IMR-90 (cell line): ENCODE measurements at regions not wholly inside any gene's neighbourhood (a gene's known extent, or its start where the extent isn't known, plus 50 kb on each side); places are given as distances from the start of the nearest gene placed in this dataset.

Source experiments
- ATAC-seq: fragments of 200-7000 bp; cut with Tn5 transposase; 2 replicates; pipeline ENCODE4 v1.9.1; 2020; ENCODE audit warnings: low read depth, mild to moderate bottlenecking, moderate library complexity
- BruUV-seq: library from RNA; stranded (reverse); fragments of 400-500 nt; replicated peaks from 2 replicates; lab custom pipeline; 2021; lab: Mats Ljungman, UMichigan
- CTCF ChIA-PET: fragments of 300-600 bp; formaldehyde crosslinking; extraction: SDS; loops from one replicate; lab custom pipeline; 2021; ENCODE audit warnings: antibody characterized with exemption; lab: Yijun Ruan, JAX
- POLR2A ChIA-PET: fragments of 300-600 bp; sonication (Branson Sonifier 250); formaldehyde crosslinking; loops from one replicate; lab custom pipeline; 2022; ENCODE audit warnings: antibody characterized with exemption; ENCODE audit not compliant: unreplicated experiment; lab: Charles Lee
- DNase-seq: peaks from one replicate; pipeline ENCODE4 v3.0.0; 2013
- H2AFZ ChIP-seq: replicated peaks from 2 replicates; pipeline ENCODE3; 2013; ENCODE audit warnings: low read length, mild to moderate bottlenecking; ENCODE audit not compliant: poor library complexity
- H2AK5ac ChIP-seq: 2 replicates; pipeline ENCODE4 v1.6.1; 2013; ENCODE audit warnings: low read depth, low read length, inconsistent platforms
- H2AK9ac ChIP-seq: replicated peaks from 2 replicates; pipeline ENCODE3; 2013; ENCODE audit warnings: mild to moderate bottlenecking, low read depth, low read length, moderate library complexity; ENCODE audit not compliant: poor library complexity
- H2BK120ac ChIP-seq: 2 replicates; pipeline ENCODE4 v1.6.1; 2013; ENCODE audit warnings: low read depth, low read length, inconsistent platforms
- H2BK15ac ChIP-seq: 3 replicates; pipeline ENCODE4 v1.6.1; 2013; ENCODE audit warnings: low read depth, low read length, inconsistent platforms
- H2BK20ac ChIP-seq: 2 replicates; pipeline ENCODE4 v1.6.1; 2013; ENCODE audit warnings: low read depth, mild to moderate bottlenecking, inconsistent platforms, low read length, moderate library complexity
- H2BK5ac ChIP-seq: 2 replicates; pipeline ENCODE4 v1.6.1; 2013; ENCODE audit warnings: mild to moderate bottlenecking, low read depth, low read length, inconsistent platforms; ENCODE audit not compliant: poor library complexity, severe bottlenecking
- H3K14ac ChIP-seq: replicated peaks from 2 replicates; pipeline ENCODE4 v1.6.1; 2013; ENCODE audit warnings: low read depth, low read length, inconsistent platforms
- H3K18ac ChIP-seq: 2 replicates; pipeline ENCODE4 v1.6.1; 2013; ENCODE audit warnings: low read depth, low read length, control low read depth
- H3K23ac ChIP-seq: 2 replicates; pipeline ENCODE4 v1.6.1; 2013; ENCODE audit warnings: low read depth, low read length, inconsistent platforms
- H3K27ac ChIP-seq: 2 replicates; pipeline ENCODE4 v1.5.1; 2013; ENCODE audit warnings: mild to moderate bottlenecking, control low read depth, low read length; ENCODE audit not compliant: insufficient read depth
- H3K27me3 ChIP-seq: 2 replicates; pipeline ENCODE4 v1.6.1; 2013; ENCODE audit warnings: low read length; ENCODE audit not compliant: control insufficient read depth, insufficient read depth
- H3K36me3 ChIP-seq: 2 replicates; pipeline ENCODE4 v1.6.1; 2013; ENCODE audit warnings: low read length, mixed read lengths; ENCODE audit not compliant: control insufficient read depth, insufficient read depth
- H3K4ac ChIP-seq: 2 replicates; pipeline ENCODE4 v1.6.1; 2013; ENCODE audit warnings: low read depth, low read length, inconsistent platforms
- H3K4me1 ChIP-seq: 2 replicates; pipeline ENCODE4 v1.6.1; 2013; ENCODE audit warnings: low read length, mixed read lengths; ENCODE audit not compliant: control insufficient read depth, insufficient read depth
- H3K4me2 ChIP-seq: 2 replicates; pipeline ENCODE4 v1.6.1; 2013; ENCODE audit warnings: low read depth, mild to moderate bottlenecking, control low read depth, low read length, moderate library complexity
- H3K4me3 ChIP-seq: 2 replicates; pipeline ENCODE4 v1.5.1; 2013; ENCODE audit warnings: low read depth, mild to moderate bottlenecking, control low read depth, low read length, moderate library complexity; ENCODE audit not compliant: insufficient read depth
- H3K56ac ChIP-seq: 2 replicates; pipeline ENCODE4 v1.6.1; 2013; ENCODE audit warnings: low read length, inconsistent platforms; ENCODE audit not compliant: insufficient read depth; ENCODE audit errors: extremely low read depth
- H3K79me1 ChIP-seq, 2 experiments: 2 replicates each; pipeline ENCODE4 v1.6.1; 2013; ENCODE audit warnings: low read length in 2 of 2, inconsistent platforms in 1 of 2, low read depth in 1 of 2
- H3K9ac ChIP-seq: 2 replicates; pipeline ENCODE4 v1.6.1; 2013; ENCODE audit warnings: low read depth, low read length, control low read depth
- H3K9me1 ChIP-seq: 2 replicates; pipeline ENCODE4 v1.6.1; 2013; ENCODE audit warnings: low read length, inconsistent platforms; ENCODE audit not compliant: insufficient read depth
- H3K9me3 ChIP-seq: 2 replicates; pipeline ENCODE4 v1.6.1; 2013; ENCODE audit warnings: low read length; ENCODE audit not compliant: control insufficient read depth, insufficient read depth
- H4K20me1 ChIP-seq: 2 replicates; pipeline ENCODE4 v1.6.1; 2013; ENCODE audit warnings: low read length, inconsistent platforms; ENCODE audit not compliant: insufficient read depth
- H4K5ac ChIP-seq: 2 replicates; pipeline ENCODE4 v1.6.1; 2013; ENCODE audit warnings: mild to moderate bottlenecking, low read depth, low read length, control low read depth
- H4K8ac ChIP-seq, 2 experiments: 2 replicates each; pipeline ENCODE4 v1.6.1; 2013; ENCODE audit warnings: low read depth in 2 of 2, low read length in 2 of 2, control low read depth in 1 of 2, inconsistent platforms in 1 of 2
- H4K91ac ChIP-seq: 2 replicates; pipeline ENCODE4 v1.6.1; 2013; ENCODE audit warnings: low read depth, low read length, inconsistent platforms; ENCODE audit not compliant: insufficient read depth
- BHLHE40 ChIP-seq: fragments of 150-350 bp; IDR thresholded peaks from 2 replicates; pipeline ENCODE4 v1.6.1; 2016; ENCODE audit warnings: mild to moderate bottlenecking, low read depth, low read length
- CEBPB ChIP-seq: IDR thresholded peaks from 2 replicates; pipeline ENCODE4 v1.6.1; 2012; ENCODE audit warnings: low read depth, low read length, improper control_type of control experiment
- CHD1 ChIP-seq: IDR thresholded peaks from 2 replicates; pipeline ENCODE4 v1.6.1; 2012; ENCODE audit warnings: low read depth, low read length, improper control_type of control experiment
- CTCF ChIP-seq: conservative IDR thresholded peaks from 2 replicates; pipeline ENCODE4 v1.5.1; 2012; ENCODE audit warnings: mild to moderate bottlenecking, low read depth, low read length, improper control_type of control experiment
- ELK1 ChIP-seq: fragments of 150-350 bp; IDR thresholded peaks from 2 replicates; pipeline ENCODE4 v1.6.1; 2016; ENCODE audit warnings: low read depth, mild to moderate bottlenecking, low read length, moderate library complexity, borderline replicate concordance
- FOS ChIP-seq: fragments of 150-350 bp; IDR thresholded peaks from 2 replicates; pipeline ENCODE4 v1.6.1; 2016; ENCODE audit warnings: low read depth, low read length
- MAFK ChIP-seq: IDR thresholded peaks from 2 replicates; pipeline ENCODE4 v1.6.1; 2012; ENCODE audit warnings: low read depth, low read length, improper control_type of control experiment
- MAZ ChIP-seq: IDR thresholded peaks from 2 replicates; pipeline ENCODE4 v1.6.1; 2012; ENCODE audit warnings: low read depth, mild to moderate bottlenecking, low read length, improper control_type of control experiment, moderate library complexity, borderline replicate concordance
- MXI1 ChIP-seq: IDR thresholded peaks from 2 replicates; pipeline ENCODE4 v1.6.1; 2012; ENCODE audit warnings: low read depth, mild to moderate bottlenecking, low read length, moderate library complexity, borderline replicate concordance
- NFE2L2 ChIP-seq: fragments of 150-350 bp; IDR thresholded peaks from 2 replicates; pipeline ENCODE4 v1.6.1; 2016; ENCODE audit warnings: low read depth, mild to moderate bottlenecking, low read length
- POLR2A ChIP-seq: IDR thresholded peaks from 2 replicates; pipeline ENCODE4 v1.6.1; 2012; ENCODE audit warnings: mild to moderate bottlenecking, low read depth, low read length
- RAD21 ChIP-seq: IDR thresholded peaks from 2 replicates; pipeline ENCODE4 v1.6.1; 2012; ENCODE audit warnings: low read length, improper control_type of control experiment
- RCOR1 ChIP-seq: IDR thresholded peaks from 2 replicates; pipeline ENCODE4 v1.6.1; 2012; ENCODE audit warnings: mild to moderate bottlenecking, low read length, improper control_type of control experiment; ENCODE audit not compliant: insufficient replicate concordance
- RFX5 ChIP-seq: IDR thresholded peaks from 2 replicates; pipeline ENCODE4 v1.8.0; 2012; ENCODE audit warnings: low read depth, mild to moderate bottlenecking, low read length, moderate library complexity
- SMC3 ChIP-seq: fragments of 150-350 bp; IDR thresholded peaks from 2 replicates; pipeline ENCODE4 v1.6.1; 2016; ENCODE audit warnings: low read depth, mild to moderate bottlenecking, antibody characterized with exemption, low read length, moderate library complexity
- USF2 ChIP-seq: fragments of 150-350 bp; IDR thresholded peaks from 2 replicates; pipeline ENCODE4 v1.6.1; 2017; ENCODE audit warnings: mild to moderate bottlenecking, antibody characterized with exemption, low read length, low read depth
- WGBS, 2 experiments: methylation state at CpG; one replicate each; pipeline versions ENCODE4 v1.1.5 to v1.1.7; 2013; ENCODE audit warnings: missing lambda C conversion rate in 2 of 2; ENCODE audit not compliant: insufficient read length in 1 of 2; ENCODE audit errors: extremely low coverage in 2 of 2; 5-methylcytosine and 5-hydroxymethylcytosine counted together
- dilution Hi-C: fragments of 300-500 bp; cut with HindIII; formaldehyde crosslinking; loops from one replicate; pipeline ENCODE4 v1.14.3; 2018; ENCODE audit warnings: low sequenced_read_pairs; ENCODE audit not compliant: unreplicated experiment
- in situ Hi-C: fragments of 300-500 bp; cut with MboI; formaldehyde crosslinking; loops from 3 replicates; pipeline ENCODE4 v1.14.3; 2019; ENCODE audit warnings: low sequenced_read_pairs, inconsistent platforms, mixed read lengths
- intact Hi-C: fragments of 100-400 bp; cut with micrococcal nuclease; formaldehyde crosslinking; loops from 2 replicates; pipeline ENCODE4 v1.10.0; 2022

GRCh38 chr6:170136541-170137175 lies 154.2 kb downstream of the DLL1 start:
- intact Hi-C loops = no loop called here

More at GRCh38 chr6:170136541-170137175, 154.2 kb downstream of the DLL1 start:
- Histone ChIP-seq H3K79me1 (no peaks in the 10 kb centered on the region), H3K27me3 (no peaks in the 10 kb centered on the region), H2AFZ (no peak overlapping the region), H3K4me3 (no peak overlapping the region), H2AK9ac (no peak overlapping the region), H2BK5ac (no peak overlapping the region), H3K23ac (no peak overlapping the region), H3K27ac (no peak overlapping the region), H3K9me1 (no peaks in the 10 kb centered on the region), H2BK120ac (no peak overlapping the region), H3K14ac (no peak overlapping the region), H3K4me2 (no peak overlapping the region), H2AK5ac (no peak overlapping the region), H3K18ac (no peak overlapping the region), H3K36me3 (no peaks in the 10 kb centered on the region), H3K56ac (no peak overlapping the region), H3K9me3 (peaks cover 46% of the 10 kb centered on the region), H4K91ac (no peak overlapping the region), H4K5ac (no peak overlapping the region), H2BK15ac (no peak overlapping the region), H4K8ac (no peak overlapping the region), H3K9ac (no peak overlapping the region), H4K20me1 (no peaks in the 10 kb centered on the region), H2BK20ac (no peak overlapping the region), H3K4me1 (no peaks in the 10 kb centered on the region), H3K4ac (no peak overlapping the region)
- BruUV-seq = no TSS peak
- in situ Hi-C loops = no loop called here
- ATAC-seq (no peak), DNase-seq (no peak)
- CTCF ChIA-PET = no interaction called here
- dilution Hi-C loops = no loop called here
- WGBS, 2 experiments = 76% methylated on average over 49 of the region's 69 CpGs; no CpG with 5 or more reads in 1 of the 2 experiments
- POLR2A ChIA-PET = no interaction called here
- TF ChIP-seq ELK1 = no peak
- no peak for TF ChIP-seq NFE2L2
- no peak for TF ChIP-seq CEBPB
- no peak for TF ChIP-seq USF2
- no peak for TF ChIP-seq RFX5
- TF ChIP-seq FOS = no peak
- no peak for TF ChIP-seq POLR2A
- no peak for TF ChIP-seq RCOR1
- no peak for TF ChIP-seq RAD21
- TF ChIP-seq CTCF = no peak
- TF ChIP-seq SMC3 = no peak
- no peak for TF ChIP-seq MAFK
- TF ChIP-seq BHLHE40 = no peak
- no peak for TF ChIP-seq MXI1
- no peak for TF ChIP-seq MAZ
- no peak for TF ChIP-seq CHD1
